Peyer's patch (tissue), 4 donors: ENCODE measurements at regions not wholly inside any gene's neighbourhood (a gene's known extent, or its start where the extent isn't known, plus 50 kb on each side); places are given as distances from the start of the nearest gene placed in this dataset.

ENCODE experiments used
- CTCF ChIP-seq, 6 experiments: fragments of 450-650 bp in 4 of 6; fragments of 200-600 bp in 2 of 6; sonication (generic) in 1 of 6; IDR thresholded peaks; one replicate each; pipeline ENCODE4 v1.5.1; 2017 to 2019; ENCODE audit warnings: antibody characterized with exemption in 6 of 6, mild to moderate bottlenecking in 3 of 6, moderate library complexity in 1 of 6
- POLR2A ChIP-seq, 2 donors: fragments of 450-650 bp; IDR thresholded peaks; one replicate each; pipeline ENCODE4 v1.5.1; 2017; ENCODE audit warnings: antibody characterized with exemption in 2 of 2, mild to moderate bottlenecking in 2 of 2, moderate library complexity in 2 of 2

GRCh38 chr4:164413743-164414142 lies 340.2 kb upstream of the SMIM31 start:
- no peak for TF ChIP-seq CTCF (IDR thresholded peaks at IDR 0.05)
- TF ChIP-seq POLR2A (IDR thresholded peaks at IDR 0.05), result no peak
